ENCODE measurements at regions not wholly inside any gene's neighbourhood (a gene's known extent, or its start where the extent isn't known, plus 50 kb on each side); places are given as distances from the start of the nearest gene placed in this dataset.

DNA sequence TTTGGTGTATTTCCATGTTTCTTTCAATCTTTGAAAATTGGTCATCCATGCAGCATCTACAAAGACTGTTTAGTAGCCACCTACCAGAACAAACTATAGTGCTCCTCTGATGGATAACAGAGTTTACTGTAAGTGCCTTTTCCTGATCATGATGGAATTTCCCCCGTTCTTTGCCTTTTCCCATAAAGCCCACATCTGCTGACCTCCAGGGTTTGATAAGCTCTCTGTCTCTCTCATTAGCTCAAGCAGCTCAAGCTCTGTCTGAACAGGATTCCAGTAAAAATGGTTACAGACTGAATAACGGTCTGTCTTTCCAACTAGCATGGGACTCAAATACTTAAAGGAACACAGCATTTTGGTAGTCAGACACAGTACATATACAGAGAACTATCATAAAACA is 308.4 kb upstream of the SORL1-AS1 start:
- no peak for TF ChIP-seq CEBPB (IDR thresholded peaks at IDR 0.05)
- TF ChIP-seq TEAD4 (IDR thresholded peaks at IDR 0.05), result no peak
- TF ChIP-seq EP300 (IDR thresholded peaks at IDR 0.05; ENCODE audit: borderline replicate concordance), result no peak
